ENCODE measurements at regions not wholly inside any gene's neighbourhood (a gene's known extent, or its start where the extent isn't known, plus 50 kb on each side); places are given as distances from the start of the nearest gene placed in this dataset.

DNA sequence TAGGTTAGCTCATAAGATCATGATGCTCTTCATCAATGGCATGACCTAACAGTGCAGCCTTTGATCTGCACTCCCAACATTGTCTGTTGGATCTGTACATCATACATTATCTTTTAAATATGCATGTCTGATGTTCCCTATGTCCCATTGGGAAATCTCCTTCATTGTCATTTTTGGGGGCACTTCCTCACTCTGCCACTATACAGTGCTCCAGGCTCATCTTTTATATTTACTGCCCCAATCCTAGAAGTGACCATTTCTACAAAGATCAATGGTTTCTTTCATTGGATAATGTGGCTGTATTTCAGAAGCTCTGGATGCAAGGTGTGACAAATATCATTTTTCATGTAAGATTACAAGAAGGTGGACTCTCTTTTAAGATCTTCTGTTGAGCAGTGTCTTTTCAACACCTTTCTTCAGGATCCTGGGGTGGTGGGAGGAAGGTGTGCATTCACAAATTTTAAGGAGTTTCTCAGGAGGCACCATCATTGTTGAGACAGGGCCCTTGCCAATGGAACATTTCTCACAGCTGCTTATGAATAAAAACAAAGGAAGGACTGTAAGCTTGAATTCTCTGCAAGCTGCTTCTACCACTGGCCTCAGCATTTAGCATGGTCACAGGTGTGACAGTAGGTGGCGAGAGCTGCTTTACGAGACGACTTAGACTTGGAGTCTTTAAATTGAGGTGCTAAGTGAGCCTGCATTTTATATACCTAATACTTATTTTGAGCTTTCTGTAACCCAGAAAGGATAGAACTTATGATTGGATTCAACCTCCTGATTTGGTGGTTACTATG is 403.0 kb downstream of the LMO7 start:
- DNase-seq: no peak

DNA sequence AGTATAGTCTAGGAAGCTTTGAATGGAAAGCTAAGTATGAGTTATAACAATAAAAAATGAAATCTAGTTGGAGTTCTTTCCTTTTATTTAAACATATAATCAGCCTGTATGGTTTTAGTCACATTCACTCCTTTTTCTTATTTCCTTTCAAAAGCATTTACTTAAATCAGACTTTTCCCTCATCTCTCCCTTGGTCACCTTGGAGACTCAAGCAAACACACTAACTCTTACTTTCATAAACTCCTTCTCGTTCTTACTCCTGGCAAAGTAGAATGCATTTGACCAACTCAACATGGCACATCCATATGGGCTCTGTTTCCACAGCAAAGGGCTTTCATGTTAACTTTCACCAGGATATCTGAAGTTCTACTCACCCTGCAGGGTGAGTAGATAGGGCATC is 400.0 kb downstream of the LMO7 start:
- no peak for DNase-seq

- DNase-seq: no peak
These were observed 399.6 kb downstream of the LMO7 start for GRCh38 chr13:76035711-76036110.

DNA sequence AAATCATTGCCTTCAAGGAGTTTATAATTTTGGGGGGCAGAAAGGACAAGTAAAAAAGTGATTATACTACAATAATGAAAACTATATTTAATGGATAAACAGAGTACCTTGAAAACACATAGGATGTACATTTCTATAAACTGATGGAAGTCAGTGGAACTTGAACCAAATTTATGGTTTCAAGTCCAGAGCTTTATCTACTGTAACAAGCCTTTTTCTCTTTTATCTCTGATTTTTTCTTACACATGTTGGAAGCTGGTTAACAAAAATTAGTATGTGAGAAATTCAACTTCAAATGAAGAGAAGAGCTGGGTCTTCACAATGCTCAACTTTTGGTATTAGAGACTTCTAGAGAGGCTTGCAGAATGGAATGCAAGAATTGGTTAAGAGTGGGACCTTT is 393.6 kb downstream of the LMO7 start:
- no peak for DNase-seq

DNA sequence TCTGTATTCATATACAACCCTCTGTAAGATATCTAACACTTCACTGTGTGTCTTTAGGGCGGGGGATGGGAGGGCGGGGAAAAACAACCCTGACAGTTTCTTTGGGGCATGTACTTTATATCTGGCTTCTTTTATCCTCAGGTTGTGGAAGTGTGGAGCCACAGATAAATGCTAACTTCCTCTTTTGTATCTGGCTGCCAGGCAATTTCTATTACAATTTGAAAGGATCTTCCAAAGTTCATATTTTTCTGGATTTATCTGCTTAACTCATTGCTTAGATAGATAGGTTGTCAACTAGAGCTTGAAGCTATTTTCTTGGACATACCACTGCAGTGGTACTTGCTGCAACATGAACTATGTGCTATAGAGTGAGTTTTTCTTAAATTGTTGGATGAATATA is 393.0 kb downstream of the LMO7 start:
- DNase-seq: peak in 1 of 2 donors; percentile 2

DNA sequence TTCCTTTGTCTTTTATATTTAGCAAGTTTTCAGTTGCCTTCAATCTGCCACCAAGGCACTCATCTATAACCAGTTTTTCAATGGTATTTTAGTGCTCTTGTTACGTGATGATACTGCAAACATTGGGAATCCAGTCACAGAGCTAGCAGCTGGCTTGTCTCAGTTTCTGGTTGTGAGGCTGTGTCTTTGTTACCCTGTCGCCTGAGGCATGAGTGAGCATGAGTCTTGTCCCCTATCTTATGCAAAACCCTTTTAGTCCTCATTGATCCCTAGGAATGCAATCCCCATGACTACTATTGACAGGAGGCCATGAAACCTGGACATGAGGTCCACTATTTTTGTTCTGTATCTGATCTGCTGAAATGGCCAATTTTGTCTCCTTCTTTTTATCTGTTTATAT is 391.0 kb downstream of the LMO7 start:
- DNase-seq: no peak

GRCh38 chr13:76025392-76025791 is 389.3 kb downstream of the LMO7 start:
- no peak for DNase-seq

- no peak for DNase-seq
These were observed 388.0 kb downstream of the LMO7 start for GRCh38 chr13:76024151-76024550.

GRCh38 chr13:76023652-76024051 is 387.5 kb downstream of the LMO7 start:
- DNase-seq: no peak

GRCh38 chr13:76020421-76020955 is 384.4 kb downstream of the LMO7 start:
- no peak for DNase-seq

- DNase-seq: no peak
These were observed 383.4 kb downstream of the LMO7 start for GRCh38 chr13:76019421-76020044.

- DNase-seq: no peak
These were observed 381.9 kb downstream of the LMO7 start for GRCh38 chr13:76017861-76018556.

GRCh38 chr13:76016799-76017400 is 380.8 kb downstream of the LMO7 start:
- peak; percentile 24 to 62 for DNase-seq

- DNase-seq: no peak
These were observed 378.5 kb downstream of the LMO7 start for GRCh38 chr13:76014406-76015318.

- DNase-seq: no peak
These were observed 376.1 kb downstream of the LMO7 start for GRCh38 chr13:76012091-76012721.

DNA sequence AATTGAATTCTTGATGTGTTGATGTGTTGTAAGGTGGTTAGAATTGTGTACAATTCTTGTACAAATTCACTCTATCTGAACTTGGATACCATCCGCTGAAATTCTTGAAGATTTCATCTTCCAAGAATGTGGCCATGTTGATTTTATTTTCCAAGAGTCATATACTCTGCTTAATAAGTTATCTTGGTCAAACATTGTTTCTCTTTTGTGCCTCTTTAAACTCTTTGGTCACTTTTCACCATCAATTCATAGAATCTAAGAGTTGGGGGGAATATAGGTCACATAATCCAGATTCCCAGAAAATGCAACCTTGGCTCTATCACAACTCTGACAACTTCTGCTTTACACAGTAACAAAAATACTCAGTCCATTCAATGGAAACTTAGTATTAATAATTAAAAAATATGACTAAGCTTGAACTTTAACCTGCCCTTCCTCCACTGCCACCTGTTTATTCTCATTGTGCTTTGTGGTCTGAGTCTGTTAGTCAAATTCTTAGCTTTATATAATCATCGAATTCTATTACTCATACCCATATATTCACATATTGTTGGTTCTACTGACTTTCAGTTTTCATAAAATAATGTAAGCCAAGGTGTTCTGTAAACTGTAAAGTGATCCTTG is 373.2 kb downstream of the LMO7 start:
- no peak for DNase-seq

DNA sequence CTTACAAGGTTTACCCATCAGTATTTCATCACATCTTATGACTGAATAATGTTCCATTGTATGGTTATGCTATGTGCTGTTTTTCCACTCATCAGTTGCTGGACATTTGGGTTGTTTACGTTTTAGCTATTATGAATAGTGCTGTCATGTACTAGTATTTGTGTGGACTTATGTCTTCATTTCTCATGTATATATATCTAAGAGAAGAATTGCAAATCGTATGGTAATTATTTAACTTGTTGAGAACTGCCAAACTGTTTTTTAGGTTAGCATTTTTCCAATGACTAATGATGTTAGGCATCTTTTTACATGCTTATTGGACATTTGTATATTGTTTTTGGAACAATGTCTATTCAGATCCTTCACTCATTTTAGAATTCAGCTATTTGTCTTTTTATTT is 368.3 kb downstream of the LMO7 start:
- DNase-seq: no peak

DNA sequence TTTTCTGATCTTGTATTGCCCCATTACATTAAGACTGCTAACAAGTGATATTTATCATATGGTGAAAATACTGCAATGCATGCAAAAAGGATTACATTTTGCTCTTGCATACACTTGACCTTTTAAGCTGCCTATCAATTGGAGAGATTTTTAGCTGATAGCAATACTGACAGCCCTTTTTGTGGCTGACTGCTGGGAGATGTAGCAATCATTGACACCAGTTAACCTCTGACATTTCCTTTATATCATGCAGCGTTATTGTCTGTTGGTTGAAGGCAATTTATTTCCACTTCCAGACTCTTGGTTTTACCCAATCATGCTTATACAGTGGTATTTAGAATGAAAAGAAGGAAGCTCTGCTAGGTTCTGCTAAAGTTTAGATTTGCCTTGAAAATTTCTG is 364.0 kb downstream of the LMO7 start:
- no peak for DNase-seq

- DNase-seq: no peak
These were observed 360.5 kb downstream of the LMO7 start for GRCh38 chr13:75996582-75996981.

DNA sequence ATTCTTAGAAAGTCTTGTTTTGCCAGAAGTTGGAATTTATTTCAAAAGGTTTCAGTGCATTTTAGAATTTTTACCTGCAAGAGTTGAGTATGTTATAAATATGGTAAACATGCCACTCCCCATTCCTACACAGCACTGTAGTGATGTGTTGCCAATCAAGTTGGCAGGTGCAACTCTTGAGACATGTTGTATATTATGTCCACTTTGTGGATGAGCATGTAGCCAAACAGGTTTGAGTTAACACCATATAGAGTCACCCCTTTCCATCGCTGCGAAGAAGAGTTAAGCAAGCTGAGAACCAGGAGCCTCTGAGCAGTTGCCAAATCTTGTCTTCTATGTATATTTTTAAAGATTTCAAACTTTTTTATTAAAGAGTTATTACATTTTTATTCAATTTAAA is 359.8 kb downstream of the LMO7 start:
- no peak for DNase-seq

DNA sequence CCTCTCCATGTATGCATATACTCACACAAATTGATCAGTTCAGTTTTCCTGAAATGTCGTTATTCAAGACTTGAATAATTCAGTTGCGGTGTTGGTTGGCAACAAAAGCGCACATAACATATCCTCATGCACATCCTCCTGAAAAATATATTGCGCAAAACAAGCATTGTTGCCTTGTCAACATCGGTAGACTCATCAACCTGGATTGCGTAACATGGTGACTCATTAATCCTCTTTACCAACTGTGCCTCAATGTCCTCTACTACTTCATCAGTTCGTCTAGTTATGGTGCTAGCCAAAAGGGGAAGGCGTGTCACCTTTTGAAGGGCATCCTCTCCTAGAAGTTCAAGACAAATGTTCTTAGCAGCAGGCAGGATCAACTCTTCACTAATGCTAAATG is 357.7 kb downstream of the LMO7 start:
- DNase-seq: no peak
